ENCODE measurements at regions not wholly inside any gene's neighbourhood (a gene's known extent, or its start where the extent isn't known, plus 50 kb on each side); places are given as distances from the start of the nearest gene placed in this dataset.

GRCh38 chr1:198424441-198424840, 116.0 kb downstream of the ATP6V1G3 start:
- H2BK20ac ChIP-seq (ENCODE audit: low read length): no peak overlapping the region
- H4K8ac ChIP-seq (ENCODE audit: extremely low read depth, insufficient read depth, low read length): no peak overlapping the region
- H3K14ac ChIP-seq (ENCODE audit: insufficient read length): no peak overlapping the region
- H3K18ac ChIP-seq (ENCODE audit: extremely low read depth, low read length): no peak overlapping the region
- H3K4ac ChIP-seq (replicated peaks; ENCODE audit: insufficient read length, low read depth, low read length): no peak overlapping the region
- no peak overlapping the region for H3K9ac ChIP-seq (replicated peaks in 1 of 4; ENCODE audit: extremely low read depth in 1 of 4, low read depth in 3 of 4, low read length in 3 of 4)
- no peak overlapping the region for H3K27ac ChIP-seq (ENCODE audit: low read depth, low read length)
- ChIA-PET CTCF (ENCODE audit: partially characterized antibody) (interaction anchor here (1.2 to 1.5 kb wide), 3 partner anchors 10 to 382 kb away, joined by 3 to 6 read pairs (median 4); no protein-coding TSS in a partner anchor), POLR2A (ENCODE audit: partially characterized antibody) (no interaction called here)
- no peak overlapping the region for H2AK5ac ChIP-seq (ENCODE audit: low read depth, low read length)
- FAIRE-seq: no peak
- H4K20me1 ChIP-seq (replicated peaks in 1 of 2; ENCODE audit: control insufficient read depth in 1 of 2, insufficient read depth in 2 of 2, low read length in 2 of 2): no peaks in the 10 kb centered on the region
- TF ChIP-seq SP1 (IDR thresholded peaks at IDR 0.05; ENCODE audit: low read depth, low read length): no peak
- no peak overlapping the region for H2BK5ac ChIP-seq (ENCODE audit: low read depth, low read length)
- H3K4me2 ChIP-seq (ENCODE audit: insufficient read depth in 1 of 2, low read depth in 2 of 2, low read length in 2 of 2): no peak overlapping the region
- H3K4me3 ChIP-seq (ENCODE audit: extremely low read depth in 1 of 4, insufficient read depth in 2 of 4, low read depth in 3 of 4, low read length in 4 of 4): no peak overlapping the region
- H3K27me3 ChIP-seq (replicated peaks in 1 of 4; ENCODE audit: control insufficient read depth in 3 of 4, extremely low read depth in 1 of 4, insufficient read depth in 3 of 4, low read length in 3 of 4): no peaks in the 10 kb centered on the region
- H2BK15ac ChIP-seq (ENCODE audit: low read length): no peak overlapping the region
- no peak overlapping the region for H4K91ac ChIP-seq (replicated peaks; ENCODE audit: insufficient read length, low read length)
- no peaks in the 10 kb centered on the region for H3K79me2 ChIP-seq (ENCODE audit: control insufficient read depth in 1 of 2, insufficient read depth in 2 of 2, low read length in 2 of 2)
- no peaks in the 10 kb centered on the region for H3K23me2 ChIP-seq (ENCODE audit: low read depth, low read length)
- peaks cover 0 to 13% (median 4%) of the 10 kb centered on the region in 4 experiments; a peak in 2 of 7 replicates for H3K4me1 ChIP-seq (replicated peaks in 1 of 4; ENCODE audit: control insufficient read depth in 3 of 4, insufficient read depth in 4 of 4, low read length in 3 of 4)
- H3K9me3 ChIP-seq (ENCODE audit: insufficient read depth in 2 of 2, low read depth in 1 of 2, low read length in 1 of 2): no peaks in the 10 kb centered on the region
- no peak overlapping the region for H2AFZ ChIP-seq (ENCODE audit: low read length)
- no peak overlapping the region for H3K23ac ChIP-seq (ENCODE audit: insufficient read length)
- H3K36me3 ChIP-seq (ENCODE audit: control insufficient read depth in 2 of 4, insufficient read depth in 4 of 4, low read length in 3 of 4): no peaks in the 10 kb centered on the region
- H2BK12ac ChIP-seq (ENCODE audit: low read depth, low read length): no peak overlapping the region
- H4K5ac ChIP-seq (ENCODE audit: insufficient read length, low read depth, low read length): no peak overlapping the region
- H2BK120ac ChIP-seq (replicated peaks; ENCODE audit: low read depth, low read length): no peak overlapping the region
- no peak for DNase-seq (ENCODE audit: low read depth in 1 of 2, low spot score in 2 of 2)
- 88% methylated on average over 2 of the region's 2 CpGs; no CpG with 5 or more reads in 1 of the 2 experiments for WGBS, 2 experiments (ENCODE audit: extremely low coverage in 1 of 2, insufficient coverage in 1 of 2, insufficient read length in 1 of 2, insufficient replicate concordance in 2 of 2, low coverage in 1 of 2, low lambda C conversion rate in 2 of 2, missing lambda C conversion rate in 1 of 2)
- H3K56ac ChIP-seq (replicated peaks; ENCODE audit: insufficient read length, low read depth, low read length): no peak overlapping the region
- H3K79me1 ChIP-seq (ENCODE audit: low read depth, low read length): no peaks in the 10 kb centered on the region

Data from H1 (cell line).